NOMO-1 treated with dmso at 0.1 percent for 144 hours (cell line): ENCODE measurements at regions not wholly inside any gene's neighbourhood (a gene's known extent, or its start where the extent isn't known, plus 50 kb on each side); places are given as distances from the start of the nearest gene placed in this dataset.
A peak's percentile ranks its signal among the peaks of the same experiment; 100 is the strongest.
"Not testable (repeated sequence)": the region's sequence is repeated elsewhere in the genome, so short reads cannot be mapped to it uniquely, and the experiment has no call there.

Source experiments
- DNase-seq: peaks from one replicate; lab custom pipeline; 2025; ENCODE audit not compliant: unreplicated experiment; lab: John Stamatoyannopoulos, UW

GRCh38 chr10:3281941-3282673 is 109.5 kb upstream of the PITRM1 start:
- no peak for DNase-seq

GRCh38 chr10:3278771-3279170 is 106.2 kb upstream of the PITRM1 start:
- no peak for DNase-seq

GRCh38 chr10:3277566-3277965 is 105.0 kb upstream of the PITRM1 start:
- no peak for DNase-seq

- DNase-seq: no peak
Measured at GRCh38 chr10:3274414-3274813, 101.8 kb upstream of the PITRM1 start.

- DNase-seq: no peak
Measured at GRCh38 chr10:3273966-3274365, 101.4 kb upstream of the PITRM1 start.

GRCh38 chr10:3272300-3272699 is 99.7 kb upstream of the PITRM1 start:
- no peak for DNase-seq

- no peak for DNase-seq
Measured at GRCh38 chr10:3271354-3272115, 99.0 kb upstream of the PITRM1 start.

GRCh38 chr10:3270577-3271316 is 98.2 kb upstream of the PITRM1 start:
- DNase-seq: peak; percentile 16

- no peak for DNase-seq
Measured at GRCh38 chr10:3268025-3268424, 95.4 kb upstream of the PITRM1 start.

GRCh38 chr10:3265088-3265487 is 92.5 kb upstream of the PITRM1 start:
- DNase-seq: no peak

GRCh38 chr10:3264161-3264761 is 91.7 kb upstream of the PITRM1 start:
- DNase-seq: peak; percentile 4

- no peak for DNase-seq
Measured at GRCh38 chr10:3263747-3264146, 91.2 kb upstream of the PITRM1 start.

GRCh38 chr10:3263082-3263481 is 90.5 kb upstream of the PITRM1 start:
- DNase-seq: no peak

- no peak for DNase-seq
Measured at GRCh38 chr10:3261921-3262320, 89.3 kb upstream of the PITRM1 start.

- DNase-seq: no peak
Measured at GRCh38 chr10:3260066-3260834, 87.7 kb upstream of the PITRM1 start.

- no peak for DNase-seq
Measured at GRCh38 chr10:3259499-3259898, 86.9 kb upstream of the PITRM1 start.

GRCh38 chr10:3258394-3258793 is 85.8 kb upstream of the PITRM1 start:
- DNase-seq: no peak

GRCh38 chr10:3255616-3256015 is 83.0 kb upstream of the PITRM1 start:
- DNase-seq: no peak

- DNase-seq: no peak
Measured at GRCh38 chr10:3255075-3255474, 82.5 kb upstream of the PITRM1 start.

GRCh38 chr10:3253974-3254373 is 81.4 kb upstream of the PITRM1 start:
- DNase-seq: not testable (repeated sequence)

- DNase-seq: no peak
Measured at GRCh38 chr10:3251172-3251571, 78.6 kb upstream of the PITRM1 start.
